ES-I3 (cell line): ENCODE measurements at regions not wholly inside any gene's neighbourhood (a gene's known extent, or its start where the extent isn't known, plus 50 kb on each side); places are given as distances from the start of the nearest gene placed in this dataset.

ENCODE experiments used
- H3K36me3 ChIP-seq: 2 replicates; pipeline ENCODE4 v1.6.1; 2013; ENCODE audit warnings: mild to moderate bottlenecking, low read length, control low read depth, moderate library complexity; ENCODE audit not compliant: insufficient read depth
- H3K4me1 ChIP-seq: 2 replicates; pipeline ENCODE4 v1.6.1; 2013; ENCODE audit warnings: mild to moderate bottlenecking, control low read depth, low read length; ENCODE audit not compliant: insufficient read depth
- H3K9ac ChIP-seq: 2 replicates; pipeline ENCODE4 v1.6.1; 2013; ENCODE audit warnings: low read depth, mild to moderate bottlenecking, low read length, moderate library complexity
- H3K9me3 ChIP-seq: 2 replicates; pipeline ENCODE4 v1.6.1; 2013; ENCODE audit warnings: mild to moderate bottlenecking, low read length, moderate library complexity; ENCODE audit not compliant: control insufficient read depth, insufficient read depth

DNA sequence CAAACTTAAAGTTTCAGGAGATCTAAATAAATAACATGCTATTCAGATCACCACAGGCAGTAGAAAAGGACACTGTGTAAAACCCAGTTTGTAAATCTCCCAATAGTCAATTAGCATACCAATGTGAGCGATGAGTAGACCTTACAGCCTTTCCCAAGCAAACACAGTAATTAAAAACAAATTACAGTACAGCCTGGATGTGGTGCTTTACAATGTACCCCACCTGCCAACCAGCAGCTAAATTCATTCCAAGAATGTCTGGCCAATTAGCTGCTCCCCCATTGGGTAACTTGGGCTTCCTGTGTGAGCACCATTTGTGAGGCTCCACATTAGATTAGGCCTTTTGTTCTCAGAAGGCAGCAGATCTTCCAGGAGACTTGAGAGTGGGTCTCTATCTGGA, 635.0 kb downstream of the TBL1XR1 start:
- no peaks in the 10 kb centered on the region for H3K36me3 ChIP-seq
- H3K9me3 ChIP-seq, result no peaks in the 10 kb centered on the region; the same call in none of the 2 replicates
- H3K4me1 ChIP-seq, result 0 out of 2 replicates have a peak, but pooled peaks cover 6% of the 10 kb centered on the region
- no peak overlapping the region for H3K9ac ChIP-seq

GRCh38 chr3:176561826-176562225, 635.5 kb downstream of the TBL1XR1 start:
- H3K9me3 ChIP-seq, result no peaks in the 10 kb centered on the region; the same call in none of the 2 replicates
- 0 out of 2 replicates have a peak, but pooled peaks cover 6% of the 10 kb centered on the region for H3K4me1 ChIP-seq

GRCh38 chr3:176554791-176555654, 642.3 kb downstream of the TBL1XR1 start:
- H3K36me3 ChIP-seq, result no peaks in the 10 kb centered on the region
- H3K4me1 ChIP-seq, result no peaks in the 10 kb centered on the region
- no peak overlapping the region for H3K9ac ChIP-seq
- no peaks in the 10 kb centered on the region for H3K9me3 ChIP-seq

More at GRCh38 chr3:176561826-176562225, 635.5 kb downstream of the TBL1XR1 start:
- Histone ChIP-seq H3K9ac (no peak overlapping the region), H3K36me3 (no peaks in the 10 kb centered on the region)

DNA sequence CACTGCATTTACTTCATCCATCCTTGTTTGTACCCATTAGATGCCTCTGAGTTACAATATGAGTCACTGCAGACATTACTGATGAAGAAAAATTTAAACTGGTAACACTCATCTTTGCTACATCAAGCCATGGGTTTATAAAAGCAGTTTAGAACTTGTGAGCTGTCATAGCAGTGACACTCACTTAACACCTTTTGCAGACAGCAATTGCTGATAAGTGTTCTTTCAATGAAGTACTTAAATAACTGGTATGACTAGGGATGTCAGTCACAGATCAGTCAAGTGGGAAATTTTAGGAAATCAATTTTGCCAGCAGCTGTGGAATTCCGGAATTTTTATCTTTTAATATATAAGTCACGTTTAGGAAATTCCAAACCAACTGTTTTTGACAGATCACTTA, 643.0 kb downstream of the TBL1XR1 start:
- no peak overlapping the region for H3K9ac ChIP-seq
- no peaks in the 10 kb centered on the region for H3K9me3 ChIP-seq
- no peaks in the 10 kb centered on the region for H3K4me1 ChIP-seq
- H3K36me3 ChIP-seq, result no peaks in the 10 kb centered on the region

DNA sequence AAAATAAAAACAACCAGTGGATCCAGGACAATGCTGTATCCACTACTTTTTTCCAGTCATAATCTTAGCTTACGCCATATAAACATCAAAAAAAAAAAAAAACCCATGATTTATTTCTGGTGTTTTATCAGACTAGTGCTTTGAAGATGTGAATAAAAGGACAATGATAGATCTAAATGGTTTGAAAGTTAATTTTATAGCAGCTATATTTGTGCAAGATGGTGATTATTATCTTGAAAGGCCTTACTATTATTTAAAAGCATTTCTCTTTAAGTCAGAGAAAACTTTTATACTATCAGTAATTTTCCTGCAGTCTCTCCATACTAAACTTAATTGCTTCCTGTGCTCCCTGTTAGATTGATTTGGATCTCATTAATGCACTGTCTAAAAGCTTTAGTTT, 670.3 kb downstream of the TBL1XR1 start:
- Histone ChIP-seq H3K36me3 (no peaks in the 10 kb centered on the region), H3K9ac (no peak overlapping the region)

GRCh38 chr3:176526225-176526624, 671.1 kb downstream of the TBL1XR1 start:
- no peaks in the 10 kb centered on the region for H3K36me3 ChIP-seq
- H3K9me3 ChIP-seq, result no peaks in the 10 kb centered on the region; the same call in 1 of the 2 replicates
- H3K4me1 ChIP-seq, result peaks cover 41% of the 10 kb centered on the region; the same call in 1 of the 2 replicates
- H3K9ac ChIP-seq, result no peak overlapping the region

More for the DNA sequence above, 670.3 kb downstream of the TBL1XR1 start:
- Histone ChIP-seq H3K4me1 (peaks cover 34% of the 10 kb centered on the region; the same call in 1 of the 2 replicates), H3K9me3 (no peaks in the 10 kb centered on the region; the same call in 1 of the 2 replicates)

GRCh38 chr3:176523114-176523513, 674.2 kb downstream of the TBL1XR1 start:
- Histone ChIP-seq H3K36me3 (no peaks in the 10 kb centered on the region), H3K9ac (no peak overlapping the region), H3K4me1 (peaks cover 44% of the 10 kb centered on the region; the same call in 1 of the 2 replicates), H3K9me3 (no peaks in the 10 kb centered on the region)

GRCh38 chr3:176522436-176522835, 674.8 kb downstream of the TBL1XR1 start:
- no peaks in the 10 kb centered on the region for H3K36me3 ChIP-seq
- peaks cover 37% of the 10 kb centered on the region; the same call in 1 of the 2 replicates for H3K4me1 ChIP-seq
- H3K9me3 ChIP-seq, result no peaks in the 10 kb centered on the region
- H3K9ac ChIP-seq, result no peak overlapping the region

- Histone ChIP-seq H3K4me1 (peaks cover 34% of the 10 kb centered on the region; the same call in 1 of the 2 replicates), H3K36me3 (no peaks in the 10 kb centered on the region), H3K9me3 (no peaks in the 10 kb centered on the region), H3K9ac (no peak overlapping the region)
Observed at GRCh38 chr3:176521531-176522175, 675.6 kb downstream of the TBL1XR1 start.

DNA sequence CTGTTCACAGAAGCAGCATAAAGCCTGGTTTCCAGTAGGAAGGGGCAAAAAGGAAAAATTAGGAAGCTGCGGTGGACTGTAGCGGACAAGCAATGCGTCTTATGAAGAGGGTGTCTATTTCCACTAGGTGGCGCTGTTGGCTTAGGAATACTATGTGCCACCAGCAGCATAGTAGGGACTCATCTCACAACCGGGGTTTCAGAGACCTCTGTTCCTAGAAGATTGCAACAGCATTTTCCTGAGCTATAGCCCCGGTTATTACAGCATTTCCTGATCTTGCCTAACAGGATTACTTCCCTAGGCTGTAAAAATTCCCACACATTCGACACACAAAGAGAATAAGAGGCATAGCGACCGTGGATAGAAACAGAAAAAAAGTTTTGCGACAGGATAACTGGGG, 683.0 kb downstream of the TBL1XR1 start:
- Histone ChIP-seq H3K36me3 (peaks cover 3% of the 10 kb centered on the region; the same call in 1 of the 2 replicates), H3K4me1 (no peaks in the 10 kb centered on the region), H3K9me3 (peaks cover 32% of the 10 kb centered on the region), H3K9ac (no peak overlapping the region)

- no peak overlapping the region for H3K9ac ChIP-seq
- no peaks in the 10 kb centered on the region for H3K4me1 ChIP-seq
- peaks cover 3% of the 10 kb centered on the region; the same call in 1 of the 2 replicates for H3K36me3 ChIP-seq
- H3K9me3 ChIP-seq, result peaks cover 32% of the 10 kb centered on the region
Observed at GRCh38 chr3:176513604-176514003, 683.7 kb downstream of the TBL1XR1 start.

DNA sequence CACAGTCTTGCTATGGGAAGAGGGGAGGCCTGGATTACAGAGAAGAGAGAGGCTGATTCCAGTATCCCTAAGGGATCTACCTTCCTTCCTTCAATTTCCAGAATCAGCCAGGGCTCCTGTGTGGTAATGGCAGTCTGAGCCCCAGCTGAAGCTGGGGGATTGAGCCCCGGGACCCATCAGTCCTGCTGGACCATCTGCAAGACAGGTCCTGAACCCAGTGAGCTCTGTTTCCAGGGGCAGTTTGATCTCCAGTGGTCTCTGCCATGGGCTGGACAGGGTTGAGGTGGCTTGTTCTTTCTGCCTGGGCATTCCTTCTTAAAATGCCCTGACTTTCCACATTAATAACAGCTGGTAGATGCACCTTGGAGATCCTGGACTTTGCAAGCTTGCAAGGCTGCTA, 685.2 kb downstream of the TBL1XR1 start:
- Histone ChIP-seq H3K9me3 (peaks cover 32% of the 10 kb centered on the region), H3K36me3 (peaks cover 3% of the 10 kb centered on the region; the same call in 1 of the 2 replicates), H3K4me1 (peaks cover under 1% of the 10 kb centered on the region; the same call in 1 of the 2 replicates), H3K9ac (no peak overlapping the region)

GRCh38 chr3:176510097-176510496, 687.2 kb downstream of the TBL1XR1 start:
- Histone ChIP-seq H3K36me3 (peaks cover 3% of the 10 kb centered on the region; the same call in 1 of the 2 replicates), H3K9me3 (peaks cover 29% of the 10 kb centered on the region), H3K4me1 (peaks cover 16% of the 10 kb centered on the region), H3K9ac (no peak overlapping the region)

DNA sequence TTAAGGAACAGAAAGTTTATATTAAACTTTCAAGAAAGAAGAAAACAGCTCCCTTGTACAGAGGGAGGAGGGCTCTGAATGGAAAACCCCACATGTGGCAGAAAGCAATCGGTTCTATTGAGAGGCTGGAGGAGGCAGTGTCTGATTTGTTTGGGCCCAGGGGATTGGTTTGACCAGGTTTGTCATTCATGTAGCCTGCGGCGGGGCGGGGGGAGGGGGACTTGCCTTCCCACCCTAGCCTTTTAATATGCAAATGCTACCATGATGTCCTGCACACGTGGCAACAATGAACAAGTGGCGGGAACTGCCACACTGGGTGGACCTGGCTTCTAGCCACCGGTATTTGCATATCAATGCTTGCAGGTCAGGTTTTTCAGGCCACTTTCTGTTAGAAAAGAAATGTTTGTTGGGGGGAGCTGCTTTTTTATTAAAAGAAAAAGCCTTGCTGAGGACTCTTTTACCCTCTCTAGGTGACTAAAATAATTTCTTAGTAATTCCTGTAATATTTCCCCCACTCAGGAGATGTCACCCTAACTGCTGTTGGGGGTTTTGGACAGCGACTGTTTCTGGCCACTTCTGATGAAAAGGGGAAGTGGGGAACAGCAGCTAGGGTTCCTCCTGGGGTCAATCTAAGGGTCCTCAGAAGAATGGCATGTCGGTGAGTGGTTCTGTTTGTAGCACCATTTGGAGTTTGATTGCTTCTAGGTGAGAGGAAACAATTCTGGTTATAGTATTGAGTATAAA, 691.2 kb downstream of the TBL1XR1 start:
- Histone ChIP-seq H3K4me1 (peaks cover 18% of the 10 kb centered on the region), H3K9ac (no peak overlapping the region)

More for the DNA sequence above, 691.2 kb downstream of the TBL1XR1 start:
- H3K36me3 ChIP-seq, result no peaks in the 10 kb centered on the region
- peaks cover 3% of the 10 kb centered on the region; the same call in 1 of the 2 replicates for H3K9me3 ChIP-seq
